Sciatic nerve (tissue), 2 donors: ENCODE measurements at regions not wholly inside any gene's neighbourhood (a gene's known extent, or its start where the extent isn't known, plus 50 kb on each side); places are given as distances from the start of the nearest gene placed in this dataset.
"Not testable (repeated sequence)": the region's sequence is repeated elsewhere in the genome, so short reads cannot be mapped to it uniquely, and the experiment has no call there.

Experiments
- ATAC-seq: fragments of 200-7000 bp; cut with Tn5 transposase; one replicate; pipeline ENCODE4 v1.9.1; 2020; ENCODE audit warnings: mild to moderate bottlenecking, moderate library complexity
- DNase-seq: peaks from one replicate; pipeline ENCODE4 v3.0.0-alpha.2; 2020; ENCODE audit warnings: low spot score
- intact Hi-C: fragments of 100-400 bp; cut with DNase I; formaldehyde crosslinking; loops from one replicate; pipeline ENCODE4 v1.14.2; 2022
- donor health status: DM: no; HTN: no; CAD: no.
- donor health status: DM: no; HTN: no; CAD: no.

- intact Hi-C loops, result no loop called here
- DNase-seq, result no peak
- no peak for ATAC-seq
Measured at GRCh38 chr12:42030588-42030987, 114.1 kb downstream of the GXYLT1 start.

- intact Hi-C loops, result no loop called here
- DNase-seq, result no peak
Measured at GRCh38 chr12:42027546-42027945, 117.1 kb downstream of the GXYLT1 start.

GRCh38 chr12:42024495-42024830 lies 120.2 kb downstream of the GXYLT1 start:
- no peak for ATAC-seq
- intact Hi-C loops, result loop anchor here (5.0 kb wide), 1 partner anchor 747 kb away; no protein-coding TSS in a partner anchor

More at GRCh38 chr12:42027546-42027945, 117.1 kb downstream of the GXYLT1 start:
- ATAC-seq, result no peak

GRCh38 chr12:42023733-42024494 lies 120.8 kb downstream of the GXYLT1 start:
- peak; percentile 94 for ATAC-seq
- intact Hi-C loops, result loop anchor here (5.0 kb wide), 1 partner anchor 747 kb away; no protein-coding TSS in a partner anchor
- peak; percentile 88 for DNase-seq

More at GRCh38 chr12:42024495-42024830, 120.2 kb downstream of the GXYLT1 start:
- DNase-seq, result no peak

- DNase-seq, ATAC-seq: not testable (repeated sequence)
- intact Hi-C loops, result loop anchor here (5.0 kb wide), 1 partner anchor 745 kb away; no protein-coding TSS in a partner anchor
Measured at GRCh38 chr12:42021937-42022336, 122.7 kb downstream of the GXYLT1 start.

- ATAC-seq, result no peak
- intact Hi-C loops, result loop anchor here (5.0 kb wide), 1 partner anchor 744 kb away; no protein-coding TSS in a partner anchor
- no peak for DNase-seq
Measured at GRCh38 chr12:42021469-42021868, 123.2 kb downstream of the GXYLT1 start.

GRCh38 chr12:42020226-42020625 lies 124.4 kb downstream of the GXYLT1 start:
- DNase-seq (no peak), ATAC-seq (no peak)
- intact Hi-C loops, result loop anchor here (5.0 kb wide), 1 partner anchor 743 kb away; no protein-coding TSS in a partner anchor

- intact Hi-C loops, result loop anchor here (5.0 kb wide), 1 partner anchor 742 kb away; no protein-coding TSS in a partner anchor
Measured at GRCh38 chr12:42019746-42020145, 124.9 kb downstream of the GXYLT1 start.

GRCh38 chr12:42017051-42017450 lies 127.6 kb downstream of the GXYLT1 start:
- ATAC-seq, result no peak
- DNase-seq, result no peak
- intact Hi-C loops, result no loop called here

More at GRCh38 chr12:42019746-42020145, 124.9 kb downstream of the GXYLT1 start:
- ATAC-seq, result no peak
- DNase-seq, result no peak

- DNase-seq, result no peak
- intact Hi-C loops, result no loop called here
- no peak for ATAC-seq
Measured at GRCh38 chr12:42015051-42015461, 129.6 kb downstream of the GXYLT1 start.

GRCh38 chr12:42012501-42012900 lies 132.2 kb downstream of the GXYLT1 start:
- ATAC-seq, DNase-seq, intact Hi-C loops: not testable (repeated sequence)

GRCh38 chr12:42010715-42011114 lies 134.0 kb downstream of the GXYLT1 start:
- ATAC-seq (no peak), DNase-seq (no peak)
- intact Hi-C loops, result no loop called here

- DNase-seq (no peak), ATAC-seq (no peak)
- intact Hi-C loops, result no loop called here
Measured at GRCh38 chr12:42010257-42010656, 134.4 kb downstream of the GXYLT1 start.

- ATAC-seq (no peak), DNase-seq (no peak)
- intact Hi-C loops, result no loop called here
Measured at GRCh38 chr12:42008996-42009395, 135.7 kb downstream of the GXYLT1 start.

GRCh38 chr12:42003031-42003430 lies 141.6 kb downstream of the GXYLT1 start:
- DNase-seq, result no peak
- intact Hi-C loops, result no loop called here

GRCh38 chr12:42002563-42002962 lies 142.1 kb downstream of the GXYLT1 start:
- ATAC-seq (no peak), DNase-seq (no peak)
- intact Hi-C loops, result no loop called here

More at GRCh38 chr12:42003031-42003430, 141.6 kb downstream of the GXYLT1 start:
- ATAC-seq, result no peak

GRCh38 chr12:41998436-41998835 lies 146.2 kb downstream of the GXYLT1 start:
- DNase-seq, result no peak
- intact Hi-C loops, result no loop called here

GRCh38 chr12:41993283-41993682 lies 151.4 kb downstream of the GXYLT1 start:
- ATAC-seq (no peak), DNase-seq (no peak)
- intact Hi-C loops, result no loop called here

More at GRCh38 chr12:41998436-41998835, 146.2 kb downstream of the GXYLT1 start:
- ATAC-seq, result no peak

GRCh38 chr12:41992692-41993215 lies 151.9 kb downstream of the GXYLT1 start:
- intact Hi-C loops, result no loop called here
- ATAC-seq (no peak), DNase-seq (no peak)

- DNase-seq, result no peak
- ATAC-seq, result no peak
- intact Hi-C loops, result no loop called here
Measured at GRCh38 chr12:41992022-41992421, 152.7 kb downstream of the GXYLT1 start.
